GM13977 (cell line): ENCODE measurements at regions not wholly inside any gene's neighbourhood (a gene's known extent, or its start where the extent isn't known, plus 50 kb on each side); places are given as distances from the start of the nearest gene placed in this dataset.

Experiments
- DNase-seq: peaks from one replicate; pipeline ENCODE4 v3.0.0; 2012; ENCODE audit warnings: low spot score
- in situ Hi-C: fragments of 300-500 bp; cut with MboI; formaldehyde crosslinking; loops from one replicate; pipeline ENCODE4 v1.12.0; 2022; ENCODE audit warnings: low sequenced_read_pairs, low pct_unique_long_range_greater_than_20kb, mixed read lengths, inconsistent platforms; ENCODE audit not compliant: unreplicated experiment
- TF ChIP-seq, protein P1 (sequence below): IDR thresholded peaks from 2 replicates; pipeline ENCODE4 v1.5.1; 2012; ENCODE audit warnings: mild to moderate bottlenecking, control low read depth; ENCODE audit not compliant: insufficient read depth; ENCODE audit errors: extremely low read depth, missing control alignments

GRCh38 chr22:47259049-47259448 lies 496.6 kb downstream of the TBC1D22A start:
- in situ Hi-C loops = no loop called here
- TF ChIP-seq, protein P1, sequence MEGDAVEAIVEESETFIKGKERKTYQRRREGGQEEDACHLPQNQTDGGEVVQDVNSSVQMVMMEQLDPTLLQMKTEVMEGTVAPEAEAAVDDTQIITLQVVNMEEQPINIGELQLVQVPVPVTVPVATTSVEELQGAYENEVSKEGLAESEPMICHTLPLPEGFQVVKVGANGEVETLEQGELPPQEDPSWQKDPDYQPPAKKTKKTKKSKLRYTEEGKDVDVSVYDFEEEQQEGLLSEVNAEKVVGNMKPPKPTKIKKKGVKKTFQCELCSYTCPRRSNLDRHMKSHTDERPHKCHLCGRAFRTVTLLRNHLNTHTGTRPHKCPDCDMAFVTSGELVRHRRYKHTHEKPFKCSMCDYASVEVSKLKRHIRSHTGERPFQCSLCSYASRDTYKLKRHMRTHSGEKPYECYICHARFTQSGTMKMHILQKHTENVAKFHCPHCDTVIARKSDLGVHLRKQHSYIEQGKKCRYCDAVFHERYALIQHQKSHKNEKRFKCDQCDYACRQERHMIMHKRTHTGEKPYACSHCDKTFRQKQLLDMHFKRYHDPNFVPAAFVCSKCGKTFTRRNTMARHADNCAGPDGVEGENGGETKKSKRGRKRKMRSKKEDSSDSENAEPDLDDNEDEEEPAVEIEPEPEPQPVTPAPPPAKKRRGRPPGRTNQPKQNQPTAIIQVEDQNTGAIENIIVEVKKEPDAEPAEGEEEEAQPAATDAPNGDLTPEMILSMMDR = no peak
- DNase-seq = no peak

DNA sequence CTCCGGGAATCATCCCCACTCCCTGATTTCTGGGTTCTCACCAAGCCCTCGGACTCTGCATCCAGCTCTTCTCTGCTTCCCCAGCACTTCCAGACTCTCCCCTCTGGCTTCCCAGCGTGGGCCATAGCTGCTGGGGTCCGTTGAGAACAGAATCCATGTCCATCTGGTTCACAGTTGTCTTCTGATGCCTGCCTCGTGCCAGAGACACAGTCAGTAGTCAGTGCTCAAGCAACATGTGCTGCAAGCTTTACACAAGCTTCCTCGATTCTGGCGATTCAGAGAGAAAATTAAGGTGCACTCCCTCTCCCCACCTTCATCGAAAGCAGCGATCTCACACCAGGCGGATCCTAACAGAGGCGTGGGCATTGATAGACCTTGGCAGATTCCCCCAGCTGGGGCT lies 495.5 kb downstream of the TBC1D22A start:
- DNase-seq = no peak
- in situ Hi-C loops = no loop called here
- TF ChIP-seq, protein P1 = no peak

DNA sequence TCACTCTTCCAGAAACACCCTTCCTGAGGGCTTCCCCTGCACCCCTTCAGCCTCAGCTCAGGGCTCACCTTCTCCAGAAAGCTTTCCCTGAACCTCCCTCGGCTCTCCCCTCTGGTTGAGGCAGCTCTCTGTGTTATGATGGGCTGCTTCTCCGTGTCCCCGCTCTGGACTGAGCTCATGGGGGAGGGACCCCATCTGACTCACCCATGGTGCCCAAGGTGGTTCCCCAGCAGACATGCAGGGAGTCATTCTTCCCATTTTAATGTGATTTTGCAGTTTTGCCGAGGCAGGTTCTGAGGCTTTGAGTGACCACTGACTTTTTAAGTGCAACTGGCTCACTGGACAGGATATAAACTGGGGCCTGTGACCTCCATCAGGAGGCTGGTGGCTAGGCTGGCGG lies 495.1 kb downstream of the TBC1D22A start:
- TF ChIP-seq, protein P1 = no peak
- DNase-seq = no peak
- in situ Hi-C loops = no loop called here

DNA sequence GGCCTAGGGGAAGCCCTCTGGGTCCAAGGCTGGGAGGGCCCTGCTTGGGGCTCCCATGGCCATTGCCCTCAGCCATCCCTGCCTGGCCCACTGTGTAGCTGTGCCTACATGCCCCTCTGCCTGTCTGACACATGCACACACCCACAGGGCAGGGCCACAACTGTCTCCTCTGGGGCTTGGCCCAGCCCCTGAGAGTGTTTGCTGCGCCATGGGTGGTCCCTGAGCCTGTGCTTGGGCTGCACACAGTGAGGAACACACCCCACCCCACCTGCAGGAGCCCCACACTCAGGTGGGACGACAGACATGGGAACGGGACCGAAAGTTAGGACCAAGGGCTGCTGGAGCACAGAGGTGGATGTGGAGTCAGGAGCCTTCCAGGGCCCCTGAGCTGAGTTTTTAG lies 489.5 kb downstream of the TBC1D22A start:
- no peak for DNase-seq
- TF ChIP-seq, protein P1 = no peak
- in situ Hi-C loops = no loop called here

- no peak for DNase-seq
- in situ Hi-C loops = no loop called here
- TF ChIP-seq, protein P1 = no peak
These were observed 488.7 kb downstream of the TBC1D22A start for GRCh38 chr22:47250995-47251765.

DNA sequence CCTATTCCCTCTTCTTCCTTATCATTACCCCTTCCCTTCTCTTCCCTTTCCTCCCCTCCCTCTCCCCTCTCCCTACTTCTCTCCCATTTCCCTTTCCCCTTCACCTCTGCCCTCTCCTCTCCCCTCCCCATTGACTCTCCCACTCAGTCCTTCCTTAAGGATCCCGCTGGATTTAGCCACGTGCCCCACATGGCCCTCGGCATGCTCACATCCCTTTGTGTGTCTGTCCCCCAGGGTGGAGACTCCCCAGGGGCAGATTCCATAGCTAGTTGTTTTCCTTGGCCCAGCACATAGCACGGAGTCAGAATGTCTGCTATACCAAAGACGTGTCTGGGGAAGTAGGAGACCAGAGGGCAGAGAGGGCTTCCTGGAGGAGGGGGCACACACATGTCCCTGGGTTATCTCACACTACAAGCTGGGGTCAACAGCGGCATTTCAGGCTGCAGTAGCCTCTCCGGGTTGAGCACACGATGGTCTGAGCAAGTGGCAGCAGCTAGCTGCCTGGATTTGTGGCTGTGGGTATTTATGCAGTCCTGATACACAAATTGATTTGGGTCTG lies 487.0 kb downstream of the TBC1D22A start:
- DNase-seq = no peak
- in situ Hi-C loops = no loop called here
- TF ChIP-seq, protein P1 = no peak
